GM19455 (cell line): ENCODE measurements at regions not wholly inside any gene's neighbourhood (a gene's known extent, or its start where the extent isn't known, plus 50 kb on each side); places are given as distances from the start of the nearest gene placed in this dataset.
"Not testable (repeated sequence)": the region's sequence is repeated elsewhere in the genome, so short reads cannot be mapped to it uniquely, and the experiment has no call there.

ENCODE experiments used
- ATAC-seq: cut with Tn5 transposase; IDR thresholded peaks from one replicate; pipeline ENCODE4 v1.9.1; 2021; ENCODE audit not compliant: unreplicated experiment

GRCh38 chr3:135393159-135393558, 572.4 kb upstream of the PPP2R3A start:
- ATAC-seq = no peak

- ATAC-seq = no peak
These were observed 571.5 kb upstream of the PPP2R3A start for GRCh38 chr3:135393898-135394525.

- ATAC-seq = no peak
These were observed 553.1 kb upstream of the PPP2R3A start for GRCh38 chr3:135412475-135412874.

GRCh38 chr3:135416182-135416581, 549.3 kb upstream of the PPP2R3A start:
- ATAC-seq = no peak

- no peak for ATAC-seq
These were observed 546.4 kb upstream of the PPP2R3A start for GRCh38 chr3:135419155-135419554.

- ATAC-seq = no peak
These were observed 539.0 kb upstream of the PPP2R3A start for GRCh38 chr3:135426508-135426907.

GRCh38 chr3:135432402-135432801, 533.1 kb upstream of the PPP2R3A start:
- ATAC-seq = no peak

- not testable (repeated sequence) for ATAC-seq
These were observed 526.5 kb upstream of the PPP2R3A start for GRCh38 chr3:135438889-135439597.

GRCh38 chr3:135439632-135440031, 525.9 kb upstream of the PPP2R3A start:
- ATAC-seq = not testable (repeated sequence)

GRCh38 chr3:135440233-135440632, 525.3 kb upstream of the PPP2R3A start:
- ATAC-seq = no peak

- ATAC-seq = no peak
These were observed 524.8 kb upstream of the PPP2R3A start for GRCh38 chr3:135440746-135441145.

GRCh38 chr3:135444058-135444457, 521.5 kb upstream of the PPP2R3A start:
- no peak for ATAC-seq

GRCh38 chr3:135447483-135447882, 518.0 kb upstream of the PPP2R3A start:
- no peak for ATAC-seq

GRCh38 chr3:135448520-135448919, 517.0 kb upstream of the PPP2R3A start:
- ATAC-seq = no peak

GRCh38 chr3:135449046-135449445, 516.5 kb upstream of the PPP2R3A start:
- no peak for ATAC-seq

- no peak for ATAC-seq
These were observed 514.3 kb upstream of the PPP2R3A start for GRCh38 chr3:135451037-135451785.

- ATAC-seq = no peak
These were observed 512.6 kb upstream of the PPP2R3A start for GRCh38 chr3:135452881-135453280.

GRCh38 chr3:135453326-135453725, 512.2 kb upstream of the PPP2R3A start:
- no peak for ATAC-seq

- ATAC-seq = no peak
These were observed 510.6 kb upstream of the PPP2R3A start for GRCh38 chr3:135454890-135455289.

GRCh38 chr3:135456108-135456790, 509.3 kb upstream of the PPP2R3A start:
- no peak for ATAC-seq

GRCh38 chr3:135458541-135459322, 506.8 kb upstream of the PPP2R3A start:
- no peak for ATAC-seq
